ENCODE measurements at regions not wholly inside any gene's neighbourhood (a gene's known extent, or its start where the extent isn't known, plus 50 kb on each side); places are given as distances from the start of the nearest gene placed in this dataset.

DNA sequence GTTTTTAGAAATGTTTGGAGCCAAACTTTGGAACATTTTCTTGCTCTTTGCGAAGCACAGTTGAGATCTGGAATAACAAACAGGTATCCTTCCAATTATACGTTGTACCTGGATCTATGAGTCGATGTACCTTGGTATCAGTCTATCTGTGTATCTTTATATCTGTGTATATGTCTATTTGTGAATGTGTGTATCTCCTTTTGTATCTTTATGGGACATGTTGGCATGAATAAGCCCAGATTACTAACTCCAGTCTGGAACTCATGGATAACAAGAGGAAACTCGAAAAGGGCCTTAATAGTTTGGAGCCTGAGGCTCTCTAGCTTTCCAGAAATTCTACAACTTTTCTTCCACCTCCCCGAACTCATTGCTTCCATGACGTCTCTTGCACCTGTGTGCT lies 490.0 kb downstream of the GATA3 start:
- no peaks in the 10 kb centered on the region for H3K9me3 ChIP-seq (ENCODE audit: control insufficient read depth in 2 of 3, insufficient read depth in 1 of 3, low read length in 3 of 3)
- intact Hi-C loops (cut with DNase I) = no loop called here
- H3K4me3 ChIP-seq (ENCODE audit: low read length in 3 of 3) = no peak overlapping the region
- H3K9ac ChIP-seq (ENCODE audit: low read length in 3 of 3) = no peak overlapping the region
- H3K36me3 ChIP-seq (ENCODE audit: control insufficient read depth in 2 of 3, insufficient read depth in 3 of 3, low read length in 3 of 3) = no peaks in the 10 kb centered on the region
- H3K27me3 ChIP-seq (ENCODE audit: control insufficient read depth, insufficient read depth, low read length) = no peaks in the 10 kb centered on the region
- FAIRE-seq (no peak), DNase-seq (no peak)
- no peak overlapping the region for H3K27ac ChIP-seq (ENCODE audit: low read depth in 2 of 2, low read length in 2 of 2)
- no peaks in the 10 kb centered on the region for H3K4me1 ChIP-seq (ENCODE audit: control insufficient read depth in 2 of 3, insufficient read depth in 2 of 3, low read depth in 1 of 3, low read length in 3 of 3)
- TF ChIP-seq, protein P1, sequence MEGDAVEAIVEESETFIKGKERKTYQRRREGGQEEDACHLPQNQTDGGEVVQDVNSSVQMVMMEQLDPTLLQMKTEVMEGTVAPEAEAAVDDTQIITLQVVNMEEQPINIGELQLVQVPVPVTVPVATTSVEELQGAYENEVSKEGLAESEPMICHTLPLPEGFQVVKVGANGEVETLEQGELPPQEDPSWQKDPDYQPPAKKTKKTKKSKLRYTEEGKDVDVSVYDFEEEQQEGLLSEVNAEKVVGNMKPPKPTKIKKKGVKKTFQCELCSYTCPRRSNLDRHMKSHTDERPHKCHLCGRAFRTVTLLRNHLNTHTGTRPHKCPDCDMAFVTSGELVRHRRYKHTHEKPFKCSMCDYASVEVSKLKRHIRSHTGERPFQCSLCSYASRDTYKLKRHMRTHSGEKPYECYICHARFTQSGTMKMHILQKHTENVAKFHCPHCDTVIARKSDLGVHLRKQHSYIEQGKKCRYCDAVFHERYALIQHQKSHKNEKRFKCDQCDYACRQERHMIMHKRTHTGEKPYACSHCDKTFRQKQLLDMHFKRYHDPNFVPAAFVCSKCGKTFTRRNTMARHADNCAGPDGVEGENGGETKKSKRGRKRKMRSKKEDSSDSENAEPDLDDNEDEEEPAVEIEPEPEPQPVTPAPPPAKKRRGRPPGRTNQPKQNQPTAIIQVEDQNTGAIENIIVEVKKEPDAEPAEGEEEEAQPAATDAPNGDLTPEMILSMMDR (IDR thresholded peaks at IDR 0.05; ENCODE audit: borderline replicate concordance, extremely low read depth, insufficient read depth) = no peak

DNA sequence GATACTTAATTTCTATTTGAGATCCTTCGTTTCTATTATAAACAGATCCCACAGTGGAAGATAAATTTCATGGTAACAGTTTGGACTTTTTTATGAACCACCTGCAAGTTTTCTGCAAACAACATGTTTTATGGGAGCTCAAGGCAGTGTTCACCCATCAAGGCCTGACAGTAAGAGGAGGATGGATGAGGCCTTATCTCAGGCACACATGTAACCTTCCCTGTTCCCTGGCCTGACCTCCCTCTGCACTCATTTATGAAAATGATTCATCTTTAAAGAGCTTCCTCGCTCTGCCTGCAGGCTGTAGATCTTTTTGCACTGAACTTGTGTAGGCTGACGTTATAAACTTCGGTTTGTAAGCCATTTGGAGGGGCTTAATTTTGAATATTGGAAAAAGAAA lies 500.1 kb downstream of the GATA3 start:
- Histone ChIP-seq H3K27me3 (ENCODE audit: control insufficient read depth, insufficient read depth, low read length) (no peaks in the 10 kb centered on the region), H3K9ac (ENCODE audit: low read length in 3 of 3) (no peak overlapping the region), H3K4me1 (ENCODE audit: control insufficient read depth in 2 of 3, insufficient read depth in 2 of 3, low read depth in 1 of 3, low read length in 3 of 3) (no peaks in the 10 kb centered on the region), H3K27ac (ENCODE audit: low read depth in 2 of 2, low read length in 2 of 2) (no peak overlapping the region), H3K9me3 (ENCODE audit: control insufficient read depth in 2 of 3, insufficient read depth in 1 of 3, low read length in 3 of 3) (no peaks in the 10 kb centered on the region), H3K36me3 (ENCODE audit: control insufficient read depth in 2 of 3, insufficient read depth in 3 of 3, low read length in 3 of 3) (no peaks in the 10 kb centered on the region), H3K4me3 (ENCODE audit: low read length in 3 of 3) (no peak overlapping the region)
- peak in 1 of 5 donors; percentile 11 for DNase-seq
- TF ChIP-seq, protein P1 (IDR thresholded peaks at IDR 0.05; ENCODE audit: borderline replicate concordance, extremely low read depth, insufficient read depth) = no peak
- no peak for FAIRE-seq
- intact Hi-C loops (cut with DNase I) = no loop called here

DNA sequence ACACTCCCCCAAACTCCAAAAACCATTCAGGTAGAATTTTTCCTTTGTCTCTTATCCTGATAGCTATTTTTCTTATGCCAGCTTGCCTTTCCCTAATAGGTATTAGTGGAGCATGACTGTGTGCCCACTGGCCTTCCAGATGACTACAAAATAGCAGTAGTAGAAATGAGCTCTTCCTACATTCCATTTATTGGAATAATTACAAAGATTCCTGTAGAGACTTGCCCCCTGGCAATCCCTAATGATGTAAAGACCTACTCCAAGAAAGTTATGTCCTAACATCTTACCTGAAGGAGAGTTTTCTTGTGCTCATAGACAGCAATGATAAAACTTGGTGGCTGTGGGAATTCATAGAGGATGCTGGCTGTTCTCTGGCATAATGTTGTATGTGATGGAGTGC lies 501.8 kb downstream of the GATA3 start:
- no peaks in the 10 kb centered on the region for H3K27me3 ChIP-seq (ENCODE audit: control insufficient read depth, insufficient read depth, low read length)
- no peaks in the 10 kb centered on the region for H3K36me3 ChIP-seq (ENCODE audit: control insufficient read depth in 2 of 3, insufficient read depth in 3 of 3, low read length in 3 of 3)
- no peak overlapping the region for H3K4me3 ChIP-seq (ENCODE audit: low read length in 3 of 3)
- TF ChIP-seq, protein P1 (IDR thresholded peaks at IDR 0.05; ENCODE audit: borderline replicate concordance, extremely low read depth, insufficient read depth) = no peak
- DNase-seq (no peak), FAIRE-seq (no peak)
- no peak overlapping the region for H3K9ac ChIP-seq (ENCODE audit: low read length in 3 of 3)
- H3K9me3 ChIP-seq (ENCODE audit: control insufficient read depth in 2 of 3, insufficient read depth in 1 of 3, low read length in 3 of 3) = no peaks in the 10 kb centered on the region
- H3K4me1 ChIP-seq (ENCODE audit: control insufficient read depth in 2 of 3, insufficient read depth in 2 of 3, low read depth in 1 of 3, low read length in 3 of 3) = no peaks in the 10 kb centered on the region
- intact Hi-C loops (cut with DNase I) = no loop called here
- no peak overlapping the region for H3K27ac ChIP-seq (ENCODE audit: low read depth in 2 of 2, low read length in 2 of 2)

DNA sequence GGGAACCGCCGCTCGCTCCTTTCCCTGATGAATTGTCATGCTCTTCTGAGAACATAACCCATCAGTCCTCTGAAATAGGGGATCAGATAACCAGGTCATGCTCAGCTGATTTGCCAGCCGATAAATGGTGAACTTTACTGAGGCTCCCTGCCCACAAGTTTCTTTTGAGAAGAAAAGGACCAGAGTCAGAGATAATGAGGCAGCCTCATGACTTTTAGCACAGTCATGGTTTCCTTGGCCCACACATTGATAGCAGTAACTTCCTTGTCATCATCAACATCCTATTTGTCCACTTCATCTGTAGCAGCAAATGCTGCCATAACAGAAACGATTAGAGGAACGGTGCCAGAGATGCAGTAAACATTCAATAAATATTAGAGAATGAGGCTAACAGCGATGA lies 509.0 kb downstream of the GATA3 start:
- Histone ChIP-seq H3K27me3 (ENCODE audit: control insufficient read depth, insufficient read depth, low read length) (no peaks in the 10 kb centered on the region), H3K4me1 (ENCODE audit: control insufficient read depth in 2 of 3, insufficient read depth in 2 of 3, low read depth in 1 of 3, low read length in 3 of 3) (peaks cover 0 to 5% (median 0%) of the 10 kb centered on the region in 3 donors), H3K4me3 (ENCODE audit: low read length in 3 of 3) (no peak overlapping the region), H3K9me3 (ENCODE audit: control insufficient read depth in 2 of 3, insufficient read depth in 1 of 3, low read length in 3 of 3) (no peaks in the 10 kb centered on the region), H3K27ac (ENCODE audit: low read depth in 2 of 2, low read length in 2 of 2) (no peak overlapping the region), H3K9ac (ENCODE audit: low read length in 3 of 3) (no peak overlapping the region), H3K36me3 (ENCODE audit: control insufficient read depth in 2 of 3, insufficient read depth in 3 of 3, low read length in 3 of 3) (no peaks in the 10 kb centered on the region)
- TF ChIP-seq, protein P1 (IDR thresholded peaks at IDR 0.05; ENCODE audit: borderline replicate concordance, extremely low read depth, insufficient read depth) = no peak
- DNase-seq = no peak
- intact Hi-C loops (cut with DNase I) = no loop called here
- no peak for FAIRE-seq

All from kidney (tissue), 13 donors.